ENCODE measurements at regions not wholly inside any gene's neighbourhood (a gene's known extent, or its start where the extent isn't known, plus 50 kb on each side); places are given as distances from the start of the nearest gene placed in this dataset.
"Not testable (repeated sequence)": the region's sequence is repeated elsewhere in the genome, so short reads cannot be mapped to it uniquely, and the experiment has no call there.

DNA sequence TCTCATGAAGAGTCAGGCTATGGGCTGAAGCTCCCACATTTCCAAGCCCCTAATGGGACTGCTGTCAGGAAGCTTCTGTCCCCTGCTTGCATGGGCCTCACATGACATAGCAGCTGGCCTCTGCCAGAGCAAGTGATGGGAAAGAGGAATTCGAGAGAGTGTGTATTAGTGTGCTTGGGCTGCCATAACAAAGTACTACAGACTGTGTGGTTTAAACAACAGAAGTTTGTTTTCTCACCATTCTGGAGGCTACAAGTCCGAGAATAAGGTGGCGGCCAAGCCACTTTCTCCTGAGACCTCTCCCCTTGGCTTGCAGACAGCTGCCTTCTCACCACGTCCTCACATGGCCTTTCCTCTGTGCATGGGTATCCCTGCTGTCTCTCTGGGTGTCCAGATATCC, 274.4 kb downstream of the NUAK1 start:
- no peaks in the 10 kb centered on the region for H3K9me3 Mint-ChIP-seq
- H3K27me3 Mint-ChIP-seq: peaks cover 2% of the 10 kb centered on the region
- no peaks in the 10 kb centered on the region for H3K36me3 Mint-ChIP-seq
- H3K27ac Mint-ChIP-seq: no peak overlapping the region
- H3K4me1 Mint-ChIP-seq: peaks cover 0 to 2% (median 0%) of the 10 kb centered on the region in 3 donors
- H3K4me3 Mint-ChIP-seq: no peak overlapping the region

DNA sequence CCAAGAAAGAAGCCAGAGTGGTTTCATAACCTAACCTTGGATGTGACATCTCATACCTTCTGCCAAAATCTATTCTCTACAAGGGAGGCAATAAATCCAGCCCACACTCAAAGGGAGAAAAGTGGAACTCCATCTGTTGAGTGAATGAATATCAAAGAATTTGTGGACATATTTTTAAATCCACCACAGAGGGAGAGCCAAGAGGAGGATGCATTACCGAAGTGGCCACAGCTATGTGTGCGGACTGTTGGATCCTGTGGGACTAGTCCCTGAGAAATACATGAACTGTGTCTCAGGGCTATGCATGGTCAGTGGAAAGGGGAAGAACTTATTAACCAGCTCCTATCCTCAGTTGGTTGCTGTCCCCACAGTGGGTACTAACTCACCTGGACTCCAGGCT, 273.9 kb downstream of the NUAK1 start:
- peaks cover 0 to 2% (median 0%) of the 10 kb centered on the region in 3 donors for H3K4me1 Mint-ChIP-seq
- no peak overlapping the region for H3K4me3 Mint-ChIP-seq
- H3K36me3 Mint-ChIP-seq: no peaks in the 10 kb centered on the region
- no peak overlapping the region for H3K27ac Mint-ChIP-seq
- peaks cover 2% of the 10 kb centered on the region for H3K27me3 Mint-ChIP-seq
- H3K9me3 Mint-ChIP-seq: no peaks in the 10 kb centered on the region

GRCh38 chr12:105865886-105866285, 272.9 kb downstream of the NUAK1 start:
- Mint-ChIP-seq H3K27ac (no peak overlapping the region), H3K36me3 (no peaks in the 10 kb centered on the region), H3K27me3 (peaks cover 2% of the 10 kb centered on the region), H3K4me3 (no peak overlapping the region), H3K4me1 (peaks cover 0 to 2% (median 0%) of the 10 kb centered on the region in 3 donors), H3K9me3 (peaks cover 1 to 2% (median 2%) of the 10 kb centered on the region in 3 donors)

- no peaks in the 10 kb centered on the region for H3K4me1 Mint-ChIP-seq
- H3K27me3 Mint-ChIP-seq: no peaks in the 10 kb centered on the region
- H3K36me3 Mint-ChIP-seq: no peaks in the 10 kb centered on the region
- no peak overlapping the region for H3K4me3 Mint-ChIP-seq
- H3K9me3 Mint-ChIP-seq: peaks cover 2 to 6% (median 6%) of the 10 kb centered on the region in 3 donors
- no peak overlapping the region for H3K27ac Mint-ChIP-seq
These were observed 264.6 kb downstream of the NUAK1 start for GRCh38 chr12:105874121-105874520.

GRCh38 chr12:105876396-105876927, 262.3 kb downstream of the NUAK1 start:
- Mint-ChIP-seq H3K4me3 (no peak overlapping the region), H3K27me3 (no peaks in the 10 kb centered on the region), H3K27ac (no peak overlapping the region), H3K36me3 (no peaks in the 10 kb centered on the region), H3K9me3 (peaks cover 0 to 3% (median 0%) of the 10 kb centered on the region in 3 donors), H3K4me1 (no peaks in the 10 kb centered on the region)

GRCh38 chr12:105878964-105879363, 259.8 kb downstream of the NUAK1 start:
- Mint-ChIP-seq H3K4me3 (no peak overlapping the region), H3K9me3 (peaks cover 0 to 3% (median 0%) of the 10 kb centered on the region in 3 donors), H3K27ac (no peak overlapping the region), H3K27me3 (no peaks in the 10 kb centered on the region), H3K36me3 (no peaks in the 10 kb centered on the region), H3K4me1 (no peaks in the 10 kb centered on the region)

DNA sequence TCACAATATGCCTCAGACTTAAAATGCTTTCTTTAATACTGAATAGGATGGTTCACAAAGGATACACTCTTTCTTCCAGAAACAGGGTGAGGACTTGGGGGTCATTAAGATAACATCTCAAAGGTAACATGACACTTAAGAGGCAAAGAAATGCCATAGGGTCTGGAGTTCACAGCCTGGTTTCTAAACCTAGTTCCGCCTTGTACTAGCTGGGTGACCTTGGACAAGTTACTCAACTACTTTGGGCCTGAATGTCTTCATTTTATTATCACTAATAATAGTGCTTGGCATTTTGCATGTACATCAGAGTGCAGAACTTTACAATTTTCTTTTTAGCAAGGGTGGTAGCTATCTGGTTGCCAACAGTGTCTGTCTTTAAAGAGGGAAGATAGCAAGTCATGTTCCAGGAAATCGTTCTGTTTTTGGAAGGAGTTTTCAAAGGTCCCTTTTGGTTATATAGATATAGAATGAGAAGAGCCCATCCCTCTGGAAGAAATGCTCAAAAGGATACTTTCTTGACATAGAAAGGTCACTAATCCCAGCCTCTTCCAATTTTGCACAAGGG, 257.8 kb downstream of the NUAK1 start:
- H3K9me3 Mint-ChIP-seq: peaks cover 0 to 2% (median 2%) of the 10 kb centered on the region in 3 donors
- H3K36me3 Mint-ChIP-seq: no peaks in the 10 kb centered on the region
- no peaks in the 10 kb centered on the region for H3K4me1 Mint-ChIP-seq
- H3K4me3 Mint-ChIP-seq: no peak overlapping the region
- no peak overlapping the region for H3K27ac Mint-ChIP-seq
- no peaks in the 10 kb centered on the region for H3K27me3 Mint-ChIP-seq

DNA sequence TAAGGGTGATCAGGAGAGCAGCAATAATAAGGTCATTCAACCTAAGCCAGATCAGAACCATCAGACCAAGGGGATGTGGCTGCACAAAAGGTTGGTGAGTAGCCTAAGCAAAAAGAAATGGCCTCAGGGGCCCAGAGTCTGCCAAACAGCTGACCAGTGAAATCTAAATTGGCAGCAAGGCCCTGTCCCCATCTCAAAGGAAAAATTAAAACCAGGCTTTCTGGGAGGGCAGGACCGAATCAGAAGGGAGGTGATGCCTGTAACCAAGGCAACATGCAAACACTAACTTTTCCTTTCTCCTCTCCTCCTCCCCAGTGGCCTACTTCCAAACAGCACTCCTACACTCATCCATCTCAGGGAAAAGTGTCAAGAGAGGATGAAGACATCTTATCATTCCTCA, 256.4 kb downstream of the NUAK1 start:
- H3K4me3 Mint-ChIP-seq: no peak overlapping the region
- peaks cover 0 to 2% (median 0%) of the 10 kb centered on the region in 3 donors for H3K4me1 Mint-ChIP-seq
- peaks cover 0 to 3% (median 2%) of the 10 kb centered on the region in 3 donors for H3K9me3 Mint-ChIP-seq
- no peaks in the 10 kb centered on the region for H3K27me3 Mint-ChIP-seq
- no peak overlapping the region for H3K27ac Mint-ChIP-seq
- no peaks in the 10 kb centered on the region for H3K36me3 Mint-ChIP-seq

- H3K27me3 Mint-ChIP-seq: no peaks in the 10 kb centered on the region
- H3K9me3 Mint-ChIP-seq: peaks cover 0 to 5% (median 2%) of the 10 kb centered on the region in 3 donors
- H3K4me3 Mint-ChIP-seq: no peak overlapping the region
- no peaks in the 10 kb centered on the region for H3K36me3 Mint-ChIP-seq
- H3K4me1 Mint-ChIP-seq: peaks cover 0 to 2% (median 0%) of the 10 kb centered on the region in 3 donors
- H3K27ac Mint-ChIP-seq: no peak overlapping the region
These were observed 251.6 kb downstream of the NUAK1 start for GRCh38 chr12:105887131-105887530.

- Mint-ChIP-seq H3K4me1 (peaks cover 0 to 2% (median 0%) of the 10 kb centered on the region in 3 donors), H3K9me3 (peaks cover 0 to 7% (median 2%) of the 10 kb centered on the region in 3 donors), H3K27ac (no peak overlapping the region), H3K27me3 (no peaks in the 10 kb centered on the region), H3K4me3 (no peak overlapping the region), H3K36me3 (no peaks in the 10 kb centered on the region)
These were observed 250.1 kb downstream of the NUAK1 start for GRCh38 chr12:105888696-105889095.

DNA sequence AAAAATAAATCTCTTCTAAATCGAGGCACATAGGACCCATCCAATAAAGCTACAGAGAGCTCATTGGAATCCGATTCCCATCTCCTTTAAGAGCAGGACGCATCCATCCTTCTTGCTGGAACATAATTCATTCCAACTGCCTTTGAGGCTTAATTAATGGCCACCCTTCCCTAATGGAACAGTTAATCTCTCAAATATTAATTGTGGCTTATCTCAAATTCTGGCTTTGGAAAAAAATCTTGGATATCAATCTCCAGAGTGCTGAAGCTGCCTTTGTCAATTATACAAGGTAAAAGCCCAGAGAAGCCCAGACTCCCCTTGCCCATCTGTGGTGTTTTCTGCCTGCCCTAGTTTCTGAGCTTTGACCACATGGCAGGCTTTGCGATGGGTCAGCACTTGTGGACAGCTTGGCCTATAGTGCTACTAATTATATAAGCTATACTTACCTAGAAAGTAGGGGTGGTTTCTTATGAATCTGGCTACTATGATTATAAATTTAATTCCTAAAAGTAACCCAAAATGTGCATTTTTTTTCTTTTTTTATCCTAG, 246.3 kb downstream of the NUAK1 start:
- no peaks in the 10 kb centered on the region for H3K36me3 Mint-ChIP-seq
- no peak overlapping the region for H3K4me3 Mint-ChIP-seq
- no peak overlapping the region for H3K27ac Mint-ChIP-seq
- H3K4me1 Mint-ChIP-seq: no peaks in the 10 kb centered on the region
- H3K9me3 Mint-ChIP-seq: peaks cover 0 to 5% (median 0%) of the 10 kb centered on the region in 3 donors
- H3K27me3 Mint-ChIP-seq: no peaks in the 10 kb centered on the region

DNA sequence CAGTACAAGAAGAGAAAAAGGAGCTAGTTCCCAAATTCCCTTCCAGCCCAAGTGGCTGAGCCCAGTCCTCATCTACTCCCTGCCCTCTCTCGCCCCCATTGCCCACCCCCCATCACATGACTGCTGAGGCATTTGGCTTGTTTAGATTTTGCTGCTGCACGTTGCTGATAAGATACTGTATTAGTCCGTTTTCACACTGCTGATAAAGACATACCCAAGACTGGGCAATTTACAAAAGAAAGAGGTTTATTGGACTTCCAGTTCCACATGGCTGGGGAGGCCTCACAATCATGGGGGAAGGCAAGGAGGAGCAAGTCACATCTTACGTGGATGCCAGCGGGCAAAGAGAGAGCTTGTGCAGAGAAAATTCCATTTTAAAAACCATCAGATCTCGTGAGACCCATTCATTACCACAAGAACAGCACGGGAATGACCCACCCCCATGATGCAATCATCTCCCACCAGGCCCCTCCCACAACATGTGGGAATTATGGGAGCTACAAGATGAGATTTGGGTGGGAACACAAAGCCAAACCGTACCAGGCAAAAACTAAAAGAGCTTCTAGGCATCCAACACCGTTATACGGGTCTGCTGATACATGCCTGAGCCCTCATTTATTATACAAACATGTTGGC, 243.4 kb downstream of the NUAK1 start:
- not testable (repeated sequence) for H3K4me1 Mint-ChIP-seq, H3K4me3 Mint-ChIP-seq, H3K27me3 Mint-ChIP-seq, H3K27ac Mint-ChIP-seq, H3K36me3 Mint-ChIP-seq, H3K9me3 Mint-ChIP-seq

DNA sequence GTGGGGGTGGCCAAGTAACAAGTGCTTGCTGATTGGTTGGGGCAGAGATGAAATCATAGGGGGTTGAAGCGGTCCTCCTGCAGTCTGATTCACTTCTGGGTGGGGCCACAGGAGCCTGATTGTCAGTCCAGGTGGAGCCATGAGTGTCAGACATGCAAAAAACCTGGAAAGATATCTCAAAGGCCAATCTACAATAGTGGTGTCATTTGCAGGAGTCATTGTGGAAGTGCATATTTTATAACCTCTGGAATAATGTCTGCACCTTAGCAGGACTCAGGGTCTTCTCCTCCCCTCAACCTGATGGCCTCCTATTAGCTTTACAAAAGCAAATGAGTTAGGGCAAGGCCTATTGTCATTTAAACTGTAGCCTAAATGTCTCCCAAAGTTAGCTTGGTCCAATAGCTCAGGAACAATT, 241.4 kb downstream of the NUAK1 start:
- Mint-ChIP-seq H3K27ac (no peak overlapping the region), H3K36me3 (peaks cover 2% of the 10 kb centered on the region), H3K27me3 (no peaks in the 10 kb centered on the region), H3K4me1 (no peaks in the 10 kb centered on the region), H3K9me3 (peaks cover 2 to 5% (median 4%) of the 10 kb centered on the region in 3 donors), H3K4me3 (no peak overlapping the region)

GRCh38 chr12:105898271-105898670, 240.5 kb downstream of the NUAK1 start:
- H3K27me3 Mint-ChIP-seq, H3K36me3 Mint-ChIP-seq, H3K4me3 Mint-ChIP-seq, H3K27ac Mint-ChIP-seq, H3K9me3 Mint-ChIP-seq, H3K4me1 Mint-ChIP-seq: not testable (repeated sequence)

DNA sequence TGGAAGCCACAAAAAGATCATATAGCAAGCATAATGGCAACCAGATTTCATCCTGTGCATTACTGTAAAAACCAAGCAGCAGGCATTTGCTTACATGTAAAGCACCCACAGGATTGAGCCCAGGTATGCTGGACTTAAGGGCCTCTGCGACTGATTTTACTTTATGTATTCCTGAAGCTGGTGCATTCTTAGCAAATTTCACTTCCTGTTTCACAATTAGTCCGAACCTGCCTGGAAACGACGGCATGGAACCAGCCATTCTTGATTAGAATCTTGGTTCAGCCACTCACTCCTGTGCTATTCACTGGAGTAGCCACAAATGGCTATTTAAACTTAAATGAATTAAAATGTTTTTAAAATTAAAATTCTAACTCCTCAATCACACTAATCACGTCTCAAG, 239.2 kb downstream of the NUAK1 start:
- peaks cover 0 to 5% (median 4%) of the 10 kb centered on the region in 3 donors for H3K9me3 Mint-ChIP-seq
- H3K27me3 Mint-ChIP-seq: no peaks in the 10 kb centered on the region
- H3K36me3 Mint-ChIP-seq: peaks cover 2% of the 10 kb centered on the region
- no peak overlapping the region for H3K27ac Mint-ChIP-seq
- H3K4me1 Mint-ChIP-seq: no peaks in the 10 kb centered on the region
- H3K4me3 Mint-ChIP-seq: no peak overlapping the region

DNA sequence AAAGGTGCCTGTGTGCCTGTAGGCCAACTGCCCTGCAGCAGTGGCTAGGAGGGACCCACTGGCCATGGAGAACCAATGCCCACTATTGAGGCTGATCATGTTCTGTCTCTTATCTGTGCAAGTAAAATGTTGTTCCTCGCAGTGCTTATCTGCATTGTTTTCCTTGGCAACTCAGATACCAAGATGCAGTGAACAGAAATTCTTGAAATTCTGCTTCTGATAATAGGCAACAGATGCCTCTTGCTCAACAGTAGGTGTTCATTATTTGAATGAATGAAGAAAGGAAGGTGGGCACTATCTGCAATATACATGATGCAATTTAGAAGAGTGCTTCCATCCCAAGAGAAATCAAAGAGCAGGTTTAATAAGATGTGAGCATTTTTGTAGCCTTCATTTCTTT, 232.2 kb downstream of the NUAK1 start:
- no peak overlapping the region for H3K4me3 Mint-ChIP-seq
- H3K36me3 Mint-ChIP-seq: no peaks in the 10 kb centered on the region
- H3K9me3 Mint-ChIP-seq: peaks cover 0 to 6% (median 5%) of the 10 kb centered on the region in 3 donors
- H3K27ac Mint-ChIP-seq: no peak overlapping the region
- no peaks in the 10 kb centered on the region for H3K4me1 Mint-ChIP-seq
- H3K27me3 Mint-ChIP-seq: peaks cover 3% of the 10 kb centered on the region

Data from IgD-negative memory B cell (primary cell).